ENCODE measurements at regions not wholly inside any gene's neighbourhood (a gene's known extent, or its start where the extent isn't known, plus 50 kb on each side); places are given as distances from the start of the nearest gene placed in this dataset.

GRCh38 chr5:120257358-120257971 lies 206.6 kb upstream of the PRR16 start:
- TF ChIP-seq CTCF (IDR thresholded peaks at IDR 0.05; ENCODE audit: low read depth, low read length, poor library complexity, severe bottlenecking): no peak
- no peak for TF ChIP-seq EZH2phosphoT487 (IDR thresholded peaks at IDR 0.05; ENCODE audit: borderline replicate concordance, low read length)

Data from DOHH2 (cell line).